Right renal pelvis (tissue), 4 donors: ENCODE measurements at regions not wholly inside any gene's neighbourhood (a gene's known extent, or its start where the extent isn't known, plus 50 kb on each side); places are given as distances from the start of the nearest gene placed in this dataset.

Experiments
- DNase-seq, 4 donors: peaks; one replicate each; pipeline ENCODE4 v3.0.0-alpha.2; 2013; ENCODE audit warnings: low read depth in 4 of 4, low spot score in 3 of 4, missing footprints in 1 of 4

DNA sequence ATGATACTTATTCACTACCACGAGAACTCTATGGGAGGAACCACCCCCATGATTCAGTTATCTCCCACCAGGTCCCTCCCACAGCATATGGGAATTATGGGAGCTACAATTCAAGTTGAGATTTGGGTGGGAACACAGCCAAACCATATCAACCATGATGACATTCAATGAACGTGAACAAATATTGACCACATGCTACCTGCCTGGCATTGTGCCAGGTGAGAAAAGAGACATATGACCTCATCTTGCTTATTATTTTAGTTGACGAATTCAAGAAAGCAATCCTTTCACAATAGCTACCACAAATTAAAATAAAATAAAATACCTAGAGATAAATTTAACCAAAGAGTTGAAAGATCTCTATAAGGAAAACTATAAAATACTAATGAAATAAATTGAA is 286.5 kb upstream of the CRIM1 start:
- DNase-seq: no peak

DNA sequence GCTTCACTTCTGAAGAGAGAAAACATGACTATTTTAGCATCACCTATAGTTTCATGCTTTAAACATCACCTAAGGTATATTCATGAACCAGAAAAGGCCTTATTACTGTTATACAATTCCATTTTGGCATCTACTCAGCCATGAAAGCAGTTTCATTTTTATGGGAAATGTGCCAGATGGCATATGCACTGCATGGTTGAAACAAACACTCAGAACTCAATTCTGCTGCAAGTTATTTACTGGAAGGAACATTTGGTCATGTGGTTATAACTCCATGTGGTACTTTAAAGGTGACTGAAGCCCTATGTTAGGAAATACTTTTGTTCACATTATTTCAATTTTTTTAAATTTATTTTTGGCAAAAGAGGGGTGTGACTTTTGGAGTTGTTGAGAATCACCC is 287.5 kb upstream of the CRIM1 start:
- DNase-seq: no peak

DNA sequence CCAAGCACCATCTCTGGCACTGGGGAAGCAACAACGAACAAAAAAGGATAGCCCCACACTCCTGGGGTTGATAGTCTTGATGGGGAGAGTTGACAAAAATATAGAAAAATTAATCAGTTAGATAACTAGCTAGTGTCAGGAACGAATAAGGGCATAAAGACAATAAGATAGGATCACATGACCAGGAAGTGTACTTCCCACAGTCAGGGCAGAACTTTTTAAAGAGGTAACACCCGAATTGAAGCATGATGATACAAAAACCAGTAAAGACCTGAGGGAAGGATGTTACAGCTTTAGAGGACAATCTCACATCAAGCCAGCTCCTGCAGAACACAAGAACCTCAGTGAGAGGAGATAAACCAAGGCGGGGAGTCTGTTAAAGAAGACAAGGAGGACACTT is 295.4 kb upstream of the CRIM1 start:
- no peak for DNase-seq

DNA sequence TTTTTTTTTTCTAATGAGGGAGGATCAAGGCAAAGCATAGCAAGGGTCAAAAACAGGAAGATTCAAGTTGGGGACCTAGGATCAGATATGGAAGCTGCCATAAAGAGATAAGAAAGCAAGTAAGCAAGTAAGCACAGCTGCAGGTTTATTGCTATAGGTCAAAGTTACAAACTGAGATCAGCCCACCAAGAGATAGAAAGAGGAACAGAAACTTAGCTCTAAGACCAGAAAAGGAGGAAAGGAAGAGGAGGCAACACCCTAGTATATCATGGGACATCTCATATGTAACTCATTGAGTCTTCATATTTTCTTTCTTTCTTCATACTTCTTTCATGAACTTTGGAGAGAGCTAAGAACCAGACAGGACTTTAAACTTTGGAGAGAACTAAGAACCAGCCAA is 295.9 kb upstream of the CRIM1 start:
- no peak for DNase-seq

DNA sequence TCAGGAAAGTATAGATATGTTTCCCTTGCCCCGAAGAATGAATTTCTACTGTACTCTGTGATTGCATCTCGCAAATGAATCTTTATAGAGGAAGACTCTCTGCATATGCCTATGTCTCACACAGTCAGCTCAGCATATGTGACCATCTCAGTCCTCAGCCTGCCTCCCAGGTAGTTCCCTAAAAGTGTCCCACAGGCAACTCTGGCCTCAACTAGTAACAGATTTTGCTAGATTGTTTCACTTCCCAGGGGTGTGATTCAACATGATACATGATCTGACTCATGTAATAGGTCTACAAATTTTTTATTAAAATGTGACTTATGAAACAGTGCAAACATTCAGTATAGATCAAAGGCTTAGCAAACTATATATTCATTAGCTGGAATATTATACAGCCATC is 296.6 kb upstream of the CRIM1 start:
- DNase-seq: no peak

DNA sequence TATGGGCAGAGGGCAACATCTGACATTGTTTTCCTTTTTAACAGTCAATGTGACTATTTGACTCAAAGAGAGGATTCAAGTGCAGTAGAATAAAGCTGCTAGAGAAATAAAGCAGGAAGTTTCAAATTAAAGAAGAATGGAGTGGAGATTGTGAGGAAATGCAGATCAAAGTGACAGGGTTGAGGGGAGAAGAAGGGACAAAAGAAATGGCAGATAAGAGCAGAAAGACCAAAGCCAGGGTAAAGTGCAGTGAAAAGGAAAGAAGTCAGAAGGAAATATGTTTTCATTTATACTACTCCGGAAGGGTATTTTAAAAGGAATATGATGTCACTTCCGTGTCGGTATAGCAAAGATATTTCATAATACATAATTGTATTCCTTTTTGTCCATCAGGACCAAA is 297.5 kb upstream of the CRIM1 start:
- DNase-seq: no peak

DNA sequence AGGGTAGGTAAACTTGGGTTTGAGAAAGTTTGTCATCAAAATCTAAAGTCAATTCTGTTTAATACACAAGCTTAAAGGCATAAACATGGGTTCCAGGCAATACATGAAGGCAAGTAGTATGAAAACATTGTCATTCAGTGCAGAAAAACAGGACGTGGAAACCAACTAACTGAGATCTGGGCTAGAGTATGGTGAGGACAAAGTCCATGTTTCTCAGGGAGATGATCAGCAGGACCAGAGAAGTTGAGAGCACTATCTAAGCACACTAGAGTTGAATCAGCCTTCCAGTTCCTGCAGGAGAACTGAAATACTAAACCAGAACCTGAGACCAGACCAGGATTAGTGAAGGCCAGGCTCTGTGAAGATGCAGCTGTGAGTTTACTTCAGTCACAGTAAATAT is 302.8 kb upstream of the CRIM1 start:
- DNase-seq: no peak

DNA sequence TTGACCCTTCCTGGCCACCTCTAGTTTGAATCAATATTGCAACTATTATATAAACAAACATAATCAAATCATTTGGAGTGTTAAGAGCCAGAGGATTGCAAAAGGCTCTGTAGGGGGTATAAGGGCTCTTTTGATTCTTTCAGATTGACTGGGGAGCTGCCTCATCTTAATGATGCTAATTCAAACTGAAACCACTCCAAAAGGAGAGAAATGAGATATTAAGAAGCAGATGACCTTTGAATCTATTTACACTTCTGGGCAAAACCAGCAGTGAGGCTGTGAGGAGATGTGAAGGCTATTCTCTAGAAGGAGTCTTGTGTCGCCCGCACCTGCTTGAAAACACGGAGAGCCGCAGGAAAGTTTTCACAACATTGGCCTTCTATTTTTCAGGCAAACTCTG is 311.2 kb upstream of the CRIM1 start:
- no peak for DNase-seq

DNA sequence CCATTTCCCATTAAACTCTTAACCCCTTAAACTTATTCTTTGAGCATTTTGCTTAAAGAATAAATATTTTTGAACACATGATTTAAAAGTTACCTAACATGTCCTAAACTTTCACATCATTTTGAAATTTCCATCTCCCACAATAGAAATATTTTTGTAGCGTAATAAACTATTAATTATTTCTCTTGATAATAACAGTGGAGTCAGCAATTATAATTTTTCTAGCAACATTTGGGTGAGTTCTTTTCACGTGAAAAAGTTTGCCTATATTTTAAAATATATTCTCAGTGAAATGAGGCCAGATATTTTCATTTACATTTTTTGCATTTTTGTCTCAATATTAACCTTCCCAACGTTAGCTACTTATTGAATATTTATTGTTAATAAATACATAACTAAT is 320.4 kb upstream of the CRIM1 start:
- no peak for DNase-seq

DNA sequence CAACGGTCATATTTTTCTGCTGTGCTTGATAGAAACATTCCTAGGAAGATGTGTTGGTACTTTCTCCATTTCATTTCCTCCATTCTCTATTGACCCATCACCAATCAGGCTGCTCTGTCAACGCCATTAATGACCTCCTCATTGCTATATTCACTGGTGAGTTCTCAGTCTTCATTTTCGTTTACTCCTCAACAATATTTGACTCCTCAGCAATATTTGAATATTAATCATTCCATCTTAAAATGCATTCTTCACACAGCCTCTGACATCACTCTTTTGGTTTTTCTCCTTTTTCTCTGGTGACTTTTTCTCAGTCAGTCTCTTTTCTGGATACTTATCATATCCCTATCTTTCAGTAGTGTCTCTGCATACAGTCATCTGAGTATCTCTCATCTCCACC is 323.5 kb upstream of the CRIM1 start:
- DNase-seq: no peak

DNA sequence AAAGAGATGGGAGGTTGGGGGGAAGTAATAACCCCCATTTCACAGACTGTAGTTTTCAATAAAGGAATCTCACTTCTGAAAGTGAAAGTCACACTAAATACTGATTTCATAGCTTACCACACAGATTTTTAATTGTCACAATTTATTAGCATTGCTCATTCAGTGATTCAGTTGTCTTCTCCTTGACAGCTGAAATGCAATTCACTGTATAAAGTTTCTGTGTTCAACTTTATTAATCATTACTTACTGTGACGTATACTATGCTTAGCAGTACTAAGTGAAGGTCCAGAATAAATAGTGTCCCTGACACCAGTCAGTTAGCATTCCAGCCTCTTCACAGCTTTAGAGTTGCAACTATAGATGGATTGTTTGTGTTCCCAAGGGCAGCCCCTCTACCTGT is 324.1 kb upstream of the CRIM1 start:
- no peak for DNase-seq

DNA sequence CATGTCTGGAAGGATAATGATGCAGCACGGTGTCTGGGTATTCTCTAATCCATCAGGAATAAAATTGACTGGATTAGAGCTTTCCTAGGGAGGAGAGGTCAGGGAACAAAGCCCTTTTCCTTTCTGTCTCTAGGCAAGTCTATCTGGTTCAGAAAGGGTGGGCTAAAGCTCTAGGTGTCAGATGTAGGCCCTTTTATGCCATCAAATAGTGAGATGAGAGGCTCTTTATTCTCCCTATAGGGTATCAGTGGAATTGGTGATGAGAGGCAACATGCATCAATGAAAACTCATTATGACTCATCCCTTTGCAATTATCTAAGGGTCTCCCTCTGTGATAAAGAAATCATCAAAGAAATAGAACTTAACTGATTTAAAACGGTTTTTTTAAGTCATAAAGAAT is 328.0 kb upstream of the CRIM1 start:
- DNase-seq: no peak

DNA sequence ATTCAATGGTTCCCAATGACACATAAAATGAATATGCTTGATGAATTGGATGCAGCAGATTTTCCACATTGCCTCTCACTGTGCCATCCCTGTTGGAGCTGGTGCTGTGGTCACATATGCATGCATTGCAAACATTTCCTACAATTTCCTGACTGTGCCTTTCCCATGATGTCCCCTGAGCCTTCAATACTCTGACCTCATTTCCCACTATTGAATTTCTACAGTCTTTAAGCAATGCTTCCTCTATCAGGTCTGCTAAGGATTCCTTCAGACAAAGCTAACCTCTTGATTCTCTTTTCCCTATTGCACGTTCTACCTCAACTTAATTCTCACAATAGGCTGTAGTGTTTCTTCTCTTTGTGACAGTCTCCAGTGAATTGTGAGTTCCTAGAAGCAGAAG is 342.5 kb upstream of the CRIM1 start:
- DNase-seq: no peak

DNA sequence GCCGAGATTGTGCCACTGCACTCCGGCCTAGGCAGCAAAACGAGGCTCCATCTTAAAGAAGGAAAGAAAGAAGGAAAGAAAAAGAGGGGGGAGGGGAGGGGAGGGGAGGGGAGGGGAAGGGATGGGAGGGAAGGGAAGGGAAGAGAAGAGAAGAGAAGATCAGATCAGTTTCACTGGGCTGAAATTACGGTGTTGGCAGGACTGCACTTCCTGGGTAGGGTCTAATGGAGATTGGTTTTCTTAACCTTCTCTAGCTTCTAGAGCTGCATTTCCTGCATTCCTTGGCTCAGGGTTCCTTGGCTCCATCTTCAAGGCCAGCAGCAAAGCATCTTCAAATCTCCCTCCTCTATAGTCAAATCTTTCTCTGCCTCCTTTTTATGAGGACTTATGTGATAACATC is 349.1 kb upstream of the CRIM1 start:
- no peak for DNase-seq

DNA sequence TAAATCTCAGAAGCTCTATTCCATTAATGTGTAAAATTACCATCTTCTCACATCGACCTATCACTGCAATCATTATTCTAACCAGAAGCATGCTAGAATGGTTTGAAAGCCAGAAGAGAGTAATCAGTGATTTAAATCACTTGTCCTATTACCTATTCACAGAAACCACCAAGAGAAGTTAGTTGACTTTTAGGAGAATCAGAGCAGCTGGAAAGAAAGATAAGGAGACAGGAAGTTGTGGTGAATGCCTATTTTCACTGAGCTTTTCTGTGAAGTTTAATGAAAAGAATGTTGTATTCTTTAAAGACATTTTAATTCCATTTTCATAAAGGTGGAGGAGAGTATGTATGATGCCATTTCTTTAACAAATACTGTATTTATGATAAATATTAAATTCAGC is 352.6 kb upstream of the CRIM1 start:
- DNase-seq: no peak

DNA sequence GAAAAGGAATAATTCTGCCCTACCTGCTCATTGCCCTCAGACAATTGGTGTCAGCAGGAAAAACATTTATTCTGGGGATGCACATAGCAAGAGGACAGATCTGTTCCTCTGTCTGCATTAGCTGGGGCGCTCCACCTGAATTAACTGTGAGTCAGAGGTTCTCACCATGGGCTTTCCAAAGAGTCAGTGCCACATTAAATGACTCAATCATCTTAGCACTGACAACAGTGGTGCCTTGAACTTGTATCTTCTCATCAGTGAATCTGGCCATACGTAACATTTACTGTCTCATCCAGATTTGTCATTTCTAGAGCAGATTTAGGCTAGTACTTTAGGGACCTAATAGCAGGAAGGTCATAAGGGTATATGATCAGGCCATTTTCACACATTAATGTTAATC is 358.1 kb upstream of the CRIM1 start:
- no peak for DNase-seq

DNA sequence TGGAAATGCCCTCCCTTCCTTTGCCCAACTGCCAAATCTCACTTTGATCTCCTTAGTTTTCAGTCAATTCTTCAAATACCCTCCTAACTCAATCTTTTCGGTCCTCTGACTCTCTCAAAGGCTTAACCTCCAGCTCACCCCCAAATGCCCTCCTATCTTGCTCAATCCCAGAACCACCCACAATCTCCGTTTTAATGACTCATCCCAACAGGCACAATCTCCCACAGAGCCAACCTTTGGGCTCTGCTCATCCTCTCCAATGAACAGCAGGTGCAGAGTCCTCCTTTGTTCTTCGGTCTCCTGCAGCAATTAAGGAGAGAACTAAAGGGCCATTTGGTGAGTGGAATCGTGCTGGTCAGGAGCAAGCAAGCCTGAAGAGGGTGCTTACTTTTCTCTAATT is 366.1 kb upstream of the CRIM1 start:
- DNase-seq: no peak

DNA sequence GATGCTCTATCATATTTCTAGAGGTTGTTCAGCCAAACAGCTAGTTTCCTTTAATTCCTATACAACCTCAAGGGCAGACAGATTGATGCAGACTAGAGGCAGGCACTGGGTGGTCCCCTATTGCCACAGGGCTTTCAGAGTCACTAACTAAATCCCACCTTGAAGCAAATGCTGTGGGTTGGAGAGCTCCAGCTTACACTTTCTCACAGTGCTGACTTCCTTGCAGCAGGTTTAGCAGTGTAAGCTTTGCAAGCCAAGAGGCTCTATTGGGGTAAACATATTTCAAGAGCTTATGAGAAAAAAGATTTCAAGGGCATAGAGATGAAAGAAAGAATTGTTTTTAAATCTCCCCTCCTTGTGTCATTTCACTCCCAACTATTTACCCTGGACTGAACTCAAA is 366.5 kb upstream of the CRIM1 start:
- DNase-seq: no peak

DNA sequence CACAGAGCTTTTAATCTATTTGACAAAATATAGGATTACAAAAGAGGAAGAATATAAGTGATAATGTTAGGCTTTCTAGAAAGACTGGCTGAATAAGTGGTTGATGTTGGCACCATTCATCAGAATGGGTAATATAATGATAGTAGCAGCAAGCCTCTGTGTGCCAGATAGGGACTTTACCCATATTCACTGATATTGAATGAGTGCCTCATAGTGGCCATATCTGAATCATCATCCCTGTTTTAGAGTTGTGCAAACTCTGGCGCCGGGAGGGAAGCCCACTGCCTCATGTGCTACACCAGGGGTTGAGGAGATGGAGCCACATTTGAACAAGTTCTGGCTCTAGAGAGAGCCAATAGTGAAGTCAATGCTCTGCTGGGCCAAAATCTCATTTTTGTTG is 368.7 kb upstream of the CRIM1 start:
- DNase-seq: no peak

DNA sequence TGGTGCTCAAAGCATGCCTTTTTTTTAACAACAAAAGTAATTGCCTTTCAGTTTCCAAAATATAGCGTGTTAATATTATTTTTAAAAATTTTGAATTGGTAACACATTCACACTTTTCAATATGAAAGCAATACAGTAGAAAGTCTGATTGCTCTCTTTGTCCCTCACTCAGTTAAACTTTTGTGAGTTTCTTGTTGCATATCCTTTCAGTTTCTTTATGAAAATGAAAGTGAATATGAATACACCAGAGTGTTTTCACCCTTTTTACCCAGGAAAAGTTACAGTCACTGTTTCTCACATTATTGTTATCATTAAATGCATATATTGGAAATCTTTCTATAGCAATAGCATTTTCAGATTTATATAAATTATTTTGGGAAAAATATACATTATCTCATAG is 377.4 kb upstream of the CRIM1 start:
- DNase-seq: no peak

DNA sequence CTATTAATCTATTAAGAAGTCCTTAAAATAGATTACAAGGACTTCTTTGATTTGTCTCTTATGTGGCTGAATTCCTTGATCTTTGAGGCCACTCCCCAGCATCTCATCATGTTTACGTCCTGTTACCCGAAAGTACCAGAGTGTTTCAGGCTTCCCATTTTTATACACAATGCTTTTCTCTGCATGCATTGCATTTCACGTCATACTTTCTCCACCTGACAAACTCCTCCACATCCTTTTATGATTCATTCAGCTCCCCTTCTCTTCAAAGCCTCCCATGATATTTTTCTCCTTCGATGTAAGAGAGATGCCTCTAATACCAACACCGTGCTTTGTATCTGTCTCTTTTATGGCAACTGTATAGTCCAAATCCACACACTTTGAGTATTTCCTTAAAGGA is 379.0 kb upstream of the CRIM1 start:
- no peak for DNase-seq

DNA sequence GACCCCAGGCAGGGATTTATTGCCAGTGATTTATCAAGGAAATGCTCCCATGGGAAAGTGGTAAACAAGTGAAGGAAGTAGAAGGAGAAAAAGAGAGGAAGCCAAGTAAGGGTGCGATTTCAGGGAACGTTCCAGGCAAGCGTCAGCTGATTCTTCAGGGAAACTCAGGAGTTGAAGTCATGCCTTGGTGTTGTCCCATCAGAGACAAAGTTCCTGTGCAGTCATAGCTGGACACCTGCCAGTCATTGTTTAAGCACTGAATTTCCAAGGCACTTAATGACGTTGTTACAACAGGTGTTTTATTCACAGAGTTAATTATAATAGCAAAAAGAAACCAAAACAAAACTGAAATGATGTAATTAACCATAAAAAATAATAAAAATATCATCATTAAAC is 381.8 kb upstream of the CRIM1 start:
- no peak for DNase-seq

DNA sequence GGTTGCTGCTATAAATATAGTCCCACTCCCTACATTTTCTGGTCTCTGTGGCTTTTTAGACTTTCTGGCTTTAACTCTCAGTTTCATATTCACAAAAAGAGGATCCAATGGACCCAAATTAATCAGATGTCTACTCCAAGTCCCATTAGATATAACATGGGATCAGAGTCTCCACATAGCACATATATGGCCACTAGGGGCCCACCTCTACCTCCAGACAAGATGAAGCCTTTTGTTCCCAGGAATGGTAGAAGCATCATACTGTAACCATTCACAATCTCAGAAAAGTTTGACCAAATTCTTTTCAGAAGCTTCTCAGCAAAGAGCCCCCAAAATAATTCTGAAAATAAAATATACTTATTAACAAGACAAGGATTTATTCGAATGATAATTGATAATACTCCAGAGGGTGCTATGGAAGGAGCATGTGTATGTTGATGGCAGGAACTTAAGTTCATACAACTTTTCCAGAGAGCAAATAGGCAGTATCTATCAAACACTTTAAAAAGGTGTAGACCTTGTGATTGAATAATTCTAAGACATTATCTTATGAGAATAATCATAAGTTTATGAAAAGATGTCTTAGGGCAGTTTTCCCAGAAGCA is 382.3 kb upstream of the CRIM1 start:
- DNase-seq: peak in 1 of 4 donors; percentile 17

DNA sequence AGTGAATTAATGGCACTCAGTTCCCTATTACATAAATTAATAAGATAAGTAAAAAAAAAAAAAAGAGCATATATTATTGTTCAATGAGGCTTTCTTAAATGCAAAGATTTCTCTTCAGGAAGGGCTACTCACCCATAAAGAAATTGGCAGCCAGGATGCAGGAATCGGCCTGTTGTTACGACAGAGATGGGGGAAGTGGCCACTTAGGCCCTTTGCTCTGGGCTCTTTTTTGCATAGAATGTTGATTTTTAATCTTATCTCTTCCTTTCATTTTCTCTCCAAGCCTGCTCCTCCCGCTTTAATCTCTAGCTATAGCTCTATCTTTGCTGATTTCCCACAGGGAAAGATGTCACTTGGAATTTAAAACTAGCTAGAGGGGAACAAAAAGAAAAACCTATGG is 391.8 kb upstream of the CRIM1 start:
- no peak for DNase-seq
